Upper lobe of left lung (tissue), 6 donors: ENCODE measurements at regions not wholly inside any gene's neighbourhood (a gene's known extent, or its start where the extent isn't known, plus 50 kb on each side); places are given as distances from the start of the nearest gene placed in this dataset.

Source experiments
- ATAC-seq, 2 donors: fragments of 200-7000 bp; cut with Tn5 transposase; one replicate each; pipeline ENCODE4 v1.9.1; 2022; ENCODE audit warnings: mild to moderate bottlenecking in 2 of 2, moderate library complexity in 2 of 2; ENCODE audit not compliant: low FRiP score in 2 of 2
- DNase-seq, 2 donors: peaks; one replicate each; pipeline ENCODE4 v3.0.0-alpha.2; 2019 to 2020
- H3K27ac ChIP-seq, 4 donors: fragments of 200-600 bp; sonication (generic); one replicate each; pipeline ENCODE4 v1.5.1; 2016 to 2019
- H3K27me3 ChIP-seq, 4 donors: fragments of 200-600 bp; sonication (generic); one replicate each; pipeline ENCODE4 v1.5.1; 2017 to 2019
- H3K36me3 ChIP-seq, 4 donors: fragments of 200-600 bp; sonication (generic); one replicate each; pipeline ENCODE4 v1.5.1; 2016 to 2019
- H3K4me1 ChIP-seq, 4 donors: fragments of 200-600 bp; sonication (generic); one replicate each; pipeline ENCODE4 v1.5.1; 2018 to 2019
- H3K4me3 ChIP-seq, 4 donors: fragments of 200-600 bp; sonication (generic); one replicate each; pipeline ENCODE4 v1.5.1; 2017 to 2019; ENCODE audit warnings: mild to moderate bottlenecking in 2 of 4, moderate library complexity in 1 of 4
- H3K9me3 ChIP-seq, 4 donors: fragments of 200-600 bp; sonication (generic); one replicate each; pipeline ENCODE4 v1.5.1; 2018 to 2019
- EP300 ChIP-seq, 4 donors: sonication (generic); formaldehyde crosslinking; IDR thresholded peaks; one replicate each; pipeline ENCODE4 v1.5.1; 2017; ENCODE audit warnings: antibody characterized with exemption in 4 of 4, control low read depth in 2 of 4
- POLR2A ChIP-seq, 4 donors: fragments of 450-650 bp; IDR thresholded peaks; one replicate each; pipeline ENCODE4 v1.5.1; 2016 to 2017; ENCODE audit warnings: antibody characterized with exemption in 4 of 4, mild to moderate bottlenecking in 2 of 4
- POLR2AphosphoS5 ChIP-seq, 2 donors: sonication (generic); formaldehyde crosslinking; IDR thresholded peaks; one replicate each; pipeline ENCODE4 v1.5.1; 2017; ENCODE audit warnings: antibody characterized with exemption in 2 of 2
- WGBS, 2 donors: methylation state at CpG; one replicate each; pipeline ENCODE4 v1.1.5; 2017 to 2018; 5-methylcytosine and 5-hydroxymethylcytosine counted together
- TF ChIP-seq, protein P1 (sequence below), 6 experiments: fragments of 450-650 bp in 4 of 6; fragments of 200-600 bp in 2 of 6; sonication (generic) in 2 of 6; IDR thresholded peaks; one replicate each; pipeline ENCODE4 v1.5.1; 2016 to 2019; ENCODE audit warnings: antibody characterized with exemption in 6 of 6
- donor health status: DM: no; HTN: no; CAD: no; lungs with moderate emphysema.
- donor health status: DM: no; HTN: yes; CAD: no; lungs with severe emphysema.

DNA sequence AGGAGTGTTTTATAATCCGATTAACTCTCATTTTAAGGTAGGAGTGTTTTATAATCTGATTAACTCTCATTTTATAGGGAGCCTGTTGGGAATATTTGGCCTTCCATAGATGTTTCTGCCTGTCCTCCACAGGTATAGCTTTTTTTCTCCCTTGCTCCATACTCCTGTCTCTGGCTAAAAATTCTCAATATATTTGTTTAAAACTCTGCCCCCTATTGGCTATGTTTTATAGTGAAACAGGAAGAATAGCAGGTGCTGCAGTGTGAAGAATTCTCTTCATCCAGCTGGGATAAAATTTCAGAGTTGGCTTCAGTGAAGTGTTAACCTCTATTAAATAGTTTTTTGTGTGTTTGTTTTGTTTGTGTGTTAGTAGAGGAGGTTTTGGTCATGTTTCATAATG lies 1046.0 kb upstream of the TMEFF2 start:
- H3K9me3 ChIP-seq: no peaks in the 10 kb centered on the region
- H3K36me3 ChIP-seq: no peaks in the 10 kb centered on the region
- no peak for ATAC-seq

DNA sequence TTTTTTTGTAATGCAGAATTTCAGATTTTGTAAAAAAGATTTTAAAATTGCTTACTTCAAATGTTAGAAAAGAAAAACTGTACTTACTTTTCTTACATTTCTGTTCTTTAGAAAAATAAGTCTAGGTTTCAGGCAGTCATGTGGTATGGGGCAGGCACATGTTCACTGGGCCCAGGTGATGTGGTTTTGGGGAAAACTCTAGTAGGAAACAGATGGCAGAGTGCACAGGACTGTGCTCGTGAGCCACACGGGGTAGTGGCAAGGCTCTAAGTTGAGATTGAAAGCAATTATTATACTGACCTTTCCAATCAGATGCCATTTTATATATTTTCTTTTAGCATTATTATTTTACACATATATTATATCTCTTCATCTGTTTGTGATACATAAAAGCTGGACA lies 1036.9 kb upstream of the TMEFF2 start:
- ATAC-seq (no peak), DNase-seq (no peak)
- no peak overlapping the region for H3K4me3 ChIP-seq
- no peaks in the 10 kb centered on the region for H3K4me1 ChIP-seq
- H3K36me3 ChIP-seq: no peaks in the 10 kb centered on the region
- H3K9me3 ChIP-seq: no peaks in the 10 kb centered on the region
- TF ChIP-seq EP300 (IDR thresholded peaks at IDR 0.05): no peak
- WGBS, 2 donors: 47 to 65% methylated on average over 2 of the region's 2 CpGs
- no peaks in the 10 kb centered on the region for H3K27me3 ChIP-seq
- no peak overlapping the region for H3K27ac ChIP-seq

More for the DNA sequence above, 1046.0 kb upstream of the TMEFF2 start:
- H3K27ac ChIP-seq: no peak overlapping the region
- no peaks in the 10 kb centered on the region for H3K27me3 ChIP-seq
- TF ChIP-seq POLR2AphosphoS5 (IDR thresholded peaks at IDR 0.05): no peak
- TF ChIP-seq, protein P1, sequence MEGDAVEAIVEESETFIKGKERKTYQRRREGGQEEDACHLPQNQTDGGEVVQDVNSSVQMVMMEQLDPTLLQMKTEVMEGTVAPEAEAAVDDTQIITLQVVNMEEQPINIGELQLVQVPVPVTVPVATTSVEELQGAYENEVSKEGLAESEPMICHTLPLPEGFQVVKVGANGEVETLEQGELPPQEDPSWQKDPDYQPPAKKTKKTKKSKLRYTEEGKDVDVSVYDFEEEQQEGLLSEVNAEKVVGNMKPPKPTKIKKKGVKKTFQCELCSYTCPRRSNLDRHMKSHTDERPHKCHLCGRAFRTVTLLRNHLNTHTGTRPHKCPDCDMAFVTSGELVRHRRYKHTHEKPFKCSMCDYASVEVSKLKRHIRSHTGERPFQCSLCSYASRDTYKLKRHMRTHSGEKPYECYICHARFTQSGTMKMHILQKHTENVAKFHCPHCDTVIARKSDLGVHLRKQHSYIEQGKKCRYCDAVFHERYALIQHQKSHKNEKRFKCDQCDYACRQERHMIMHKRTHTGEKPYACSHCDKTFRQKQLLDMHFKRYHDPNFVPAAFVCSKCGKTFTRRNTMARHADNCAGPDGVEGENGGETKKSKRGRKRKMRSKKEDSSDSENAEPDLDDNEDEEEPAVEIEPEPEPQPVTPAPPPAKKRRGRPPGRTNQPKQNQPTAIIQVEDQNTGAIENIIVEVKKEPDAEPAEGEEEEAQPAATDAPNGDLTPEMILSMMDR (IDR thresholded peaks at IDR 0.05): peak in 1 of 6 experiments; percentile 11
- WGBS, 2 donors: 79 to 81% methylated on average over 1 of the region's 1 CpG
- no peak for DNase-seq
- H3K4me3 ChIP-seq: no peak overlapping the region
- no peaks in the 10 kb centered on the region for H3K4me1 ChIP-seq

DNA sequence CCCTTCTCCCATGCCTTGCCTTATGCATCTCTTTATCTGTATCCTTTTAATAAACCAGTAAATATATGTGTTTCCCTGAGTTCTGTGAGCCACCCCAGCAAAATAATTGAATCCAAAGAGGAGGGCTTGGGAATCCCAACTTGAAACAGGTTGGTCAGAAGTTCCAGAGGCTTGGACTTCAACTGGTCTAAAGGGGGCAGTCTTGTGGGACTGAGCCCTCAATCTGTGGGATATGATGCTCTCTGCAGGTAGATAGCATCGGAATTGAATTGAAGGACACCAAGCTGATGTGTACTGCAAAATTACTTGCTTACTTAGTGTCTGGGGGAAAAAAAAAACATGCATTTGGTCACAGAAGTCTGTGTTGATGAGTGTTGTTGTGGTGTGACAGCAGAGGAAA lies 1033.5 kb upstream of the TMEFF2 start:
- no peak overlapping the region for H3K4me3 ChIP-seq
- no peaks in the 10 kb centered on the region for H3K27me3 ChIP-seq
- no peak for DNase-seq
- no peaks in the 10 kb centered on the region for H3K4me1 ChIP-seq
- WGBS, 2 donors: 67 to 93% methylated on average over 1 of the region's 1 CpG
- H3K9me3 ChIP-seq: no peaks in the 10 kb centered on the region
- H3K27ac ChIP-seq: no peak overlapping the region
- H3K36me3 ChIP-seq: no peaks in the 10 kb centered on the region
- TF ChIP-seq POLR2AphosphoS5 (IDR thresholded peaks at IDR 0.05) (no peak), EP300 (IDR thresholded peaks at IDR 0.05) (no peak), POLR2A (IDR thresholded peaks at IDR 0.05) (no peak)
- TF ChIP-seq, protein P1 (IDR thresholded peaks at IDR 0.05): no peak
- no peak for ATAC-seq

DNA sequence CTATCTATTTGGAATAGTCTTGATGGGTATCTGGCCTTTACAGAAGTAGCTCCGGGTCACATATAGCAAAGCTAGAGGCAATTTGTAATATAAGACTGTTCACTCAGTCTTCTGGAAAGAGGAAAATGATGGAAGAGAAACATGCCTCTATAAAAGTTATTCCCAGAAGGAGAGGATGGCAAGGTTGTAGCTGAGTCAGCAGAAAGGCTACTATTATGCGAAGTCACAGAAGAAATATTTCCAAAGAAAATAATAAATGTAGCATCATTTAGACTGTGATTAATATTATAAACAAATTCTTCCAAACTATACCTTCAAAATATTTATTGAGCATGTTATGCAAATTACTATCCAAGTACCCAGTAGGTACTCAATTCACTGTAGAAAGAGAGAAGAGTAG lies 1027.7 kb upstream of the TMEFF2 start:
- H3K9me3 ChIP-seq: no peaks in the 10 kb centered on the region
- ATAC-seq (no peak), DNase-seq (no peak)
- WGBS, 2 donors: 89 to 91% methylated on average over 2 of the region's 2 CpGs
- H3K36me3 ChIP-seq: no peaks in the 10 kb centered on the region
- TF ChIP-seq POLR2A (IDR thresholded peaks at IDR 0.05): no peak
- TF ChIP-seq, protein P1 (IDR thresholded peaks at IDR 0.05): no peak
- no peak overlapping the region for H3K4me3 ChIP-seq
- H3K27ac ChIP-seq: no peak overlapping the region
- H3K27me3 ChIP-seq: no peaks in the 10 kb centered on the region
- no peaks in the 10 kb centered on the region for H3K4me1 ChIP-seq

DNA sequence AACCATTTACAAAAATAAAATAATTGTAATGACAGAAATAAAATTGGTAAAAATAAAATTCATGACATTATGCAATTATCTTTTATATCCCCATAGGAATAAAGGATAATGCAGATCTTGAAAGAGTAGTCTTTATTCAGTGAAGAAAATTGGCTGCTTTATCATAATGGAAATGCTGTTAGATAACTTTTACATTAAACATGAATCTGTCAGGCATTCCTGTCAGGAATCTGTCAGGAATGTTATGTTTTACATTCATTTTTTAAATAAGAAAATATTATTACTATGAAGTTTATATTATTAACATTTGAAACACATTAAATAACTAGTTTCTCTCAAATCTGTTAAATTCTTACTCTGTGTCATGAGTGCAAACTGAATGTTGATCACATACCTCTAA lies 1024.7 kb upstream of the TMEFF2 start:
- H3K36me3 ChIP-seq: no peaks in the 10 kb centered on the region
- no peak overlapping the region for H3K4me3 ChIP-seq
- TF ChIP-seq EP300 (IDR thresholded peaks at IDR 0.05) (no peak), POLR2A (IDR thresholded peaks at IDR 0.05) (no peak), POLR2AphosphoS5 (IDR thresholded peaks at IDR 0.05) (no peak)
- TF ChIP-seq, protein P1 (IDR thresholded peaks at IDR 0.05): no peak

More for the DNA sequence above, 1024.7 kb upstream of the TMEFF2 start:
- DNase-seq (no peak), ATAC-seq (no peak)
- Histone ChIP-seq H3K4me1 (no peaks in the 10 kb centered on the region), H3K27ac (no peak overlapping the region), H3K9me3 (no peaks in the 10 kb centered on the region), H3K27me3 (no peaks in the 10 kb centered on the region)
